ENCODE measurements at regions not wholly inside any gene's neighbourhood (a gene's known extent, or its start where the extent isn't known, plus 50 kb on each side); places are given as distances from the start of the nearest gene placed in this dataset.

- TF ChIP-seq CTCF (optimal IDR thresholded peaks at IDR 0.05 in 1 of 3, IDR thresholded peaks at IDR 0.05 in 1 of 3, conservative IDR thresholded peaks at IDR 0.05 in 1 of 3; ENCODE audit: extremely low read depth in 1 of 3, insufficient read depth in 2 of 3, low read length in 3 of 3) (no peak), EZH2 (IDR thresholded peaks at IDR 0.05; ENCODE audit: low read length) (no peak)
These were observed 219.0 kb upstream of the TPM1 start for GRCh38 chr15:62823561-62823960.

Data from keratinocyte (primary cell).